Parathyroid adenoma (tissue), 2 donors: ENCODE measurements at regions not wholly inside any gene's neighbourhood (a gene's known extent, or its start where the extent isn't known, plus 50 kb on each side); places are given as distances from the start of the nearest gene placed in this dataset.

Experiments used
- H2AFZ ChIP-seq: fragments of 300-600 bp; sonication (generic); one replicate; pipeline ENCODE4 v1.7.0; 2017; ENCODE audit warnings: antibody characterized with exemption, mild to moderate bottlenecking
- H3K27ac ChIP-seq: fragments of 300-600 bp; sonication (generic); one replicate; pipeline ENCODE4 v1.7.0; 2017
- H3K27me3 ChIP-seq: fragments of 300-600 bp; sonication (generic); one replicate; pipeline ENCODE4 v1.7.0; 2017; ENCODE audit warnings: low read length; ENCODE audit not compliant: control insufficient read depth, insufficient read depth
- H3K36me3 ChIP-seq: fragments of 300-600 bp; sonication (generic); one replicate; pipeline ENCODE4 v1.7.0; 2017; ENCODE audit warnings: low read length; ENCODE audit not compliant: control insufficient read depth, insufficient read depth
- H3K4me1 ChIP-seq: fragments of 300-600 bp; sonication (generic); one replicate; pipeline ENCODE4 v1.7.0; 2017; ENCODE audit warnings: control low read depth
- H3K4me2 ChIP-seq: fragments of 300-600 bp; sonication (generic); one replicate; pipeline ENCODE4 v1.7.0; 2017; ENCODE audit warnings: low read length
- H3K4me3 ChIP-seq: fragments of 300-600 bp; sonication (generic); one replicate; pipeline ENCODE4 v1.7.0; 2017; ENCODE audit warnings: low read depth, low read length
- H3K79me2 ChIP-seq: fragments of 300-600 bp; sonication (generic); one replicate; pipeline ENCODE4 v1.7.0; 2017; ENCODE audit warnings: control low read depth
- H3K9ac ChIP-seq: fragments of 300-600 bp; sonication (generic); one replicate; pipeline ENCODE4 v1.7.0; 2017; ENCODE audit warnings: mild to moderate bottlenecking
- H3K9me3 ChIP-seq: fragments of 300-600 bp; sonication (generic); one replicate; pipeline ENCODE4 v1.7.0; 2017; ENCODE audit warnings: low read length; ENCODE audit not compliant: control insufficient read depth
- TF ChIP-seq, protein P1 (sequence below): fragments of 300-600 bp; sonication (generic); IDR thresholded peaks from one replicate; pipeline ENCODE4 v1.7.0; 2017; ENCODE audit warnings: antibody characterized with exemption, mild to moderate bottlenecking
- donor health status: primary hyperparathyroidism.

DNA sequence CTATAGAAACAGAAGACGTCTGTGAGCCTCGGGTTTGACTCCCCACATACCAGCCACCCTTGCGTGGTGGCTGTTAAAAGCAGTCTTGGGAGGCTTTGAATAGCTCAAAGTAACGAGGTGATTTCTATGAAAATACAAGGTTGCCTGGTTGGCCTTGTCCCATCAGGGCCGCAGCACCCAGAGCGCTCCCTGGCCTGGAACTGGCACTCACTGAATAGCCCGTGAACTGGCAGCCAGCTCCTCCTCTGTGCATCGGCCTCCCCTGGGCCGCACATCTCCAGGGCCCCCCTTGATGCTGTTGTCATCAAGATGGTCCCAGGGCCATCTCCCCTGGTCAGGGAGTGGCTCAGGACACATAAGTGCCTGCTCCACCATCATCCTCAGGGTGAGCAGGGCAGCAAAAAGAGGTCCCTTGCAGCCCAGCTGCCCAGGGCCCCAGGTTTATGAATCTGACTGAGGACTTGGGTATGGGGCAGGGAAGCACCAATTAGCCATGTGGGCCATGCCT lies 144.6 kb upstream of the PPP1R26 start:
- TF ChIP-seq, protein P1, sequence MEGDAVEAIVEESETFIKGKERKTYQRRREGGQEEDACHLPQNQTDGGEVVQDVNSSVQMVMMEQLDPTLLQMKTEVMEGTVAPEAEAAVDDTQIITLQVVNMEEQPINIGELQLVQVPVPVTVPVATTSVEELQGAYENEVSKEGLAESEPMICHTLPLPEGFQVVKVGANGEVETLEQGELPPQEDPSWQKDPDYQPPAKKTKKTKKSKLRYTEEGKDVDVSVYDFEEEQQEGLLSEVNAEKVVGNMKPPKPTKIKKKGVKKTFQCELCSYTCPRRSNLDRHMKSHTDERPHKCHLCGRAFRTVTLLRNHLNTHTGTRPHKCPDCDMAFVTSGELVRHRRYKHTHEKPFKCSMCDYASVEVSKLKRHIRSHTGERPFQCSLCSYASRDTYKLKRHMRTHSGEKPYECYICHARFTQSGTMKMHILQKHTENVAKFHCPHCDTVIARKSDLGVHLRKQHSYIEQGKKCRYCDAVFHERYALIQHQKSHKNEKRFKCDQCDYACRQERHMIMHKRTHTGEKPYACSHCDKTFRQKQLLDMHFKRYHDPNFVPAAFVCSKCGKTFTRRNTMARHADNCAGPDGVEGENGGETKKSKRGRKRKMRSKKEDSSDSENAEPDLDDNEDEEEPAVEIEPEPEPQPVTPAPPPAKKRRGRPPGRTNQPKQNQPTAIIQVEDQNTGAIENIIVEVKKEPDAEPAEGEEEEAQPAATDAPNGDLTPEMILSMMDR, result no peak

DNA sequence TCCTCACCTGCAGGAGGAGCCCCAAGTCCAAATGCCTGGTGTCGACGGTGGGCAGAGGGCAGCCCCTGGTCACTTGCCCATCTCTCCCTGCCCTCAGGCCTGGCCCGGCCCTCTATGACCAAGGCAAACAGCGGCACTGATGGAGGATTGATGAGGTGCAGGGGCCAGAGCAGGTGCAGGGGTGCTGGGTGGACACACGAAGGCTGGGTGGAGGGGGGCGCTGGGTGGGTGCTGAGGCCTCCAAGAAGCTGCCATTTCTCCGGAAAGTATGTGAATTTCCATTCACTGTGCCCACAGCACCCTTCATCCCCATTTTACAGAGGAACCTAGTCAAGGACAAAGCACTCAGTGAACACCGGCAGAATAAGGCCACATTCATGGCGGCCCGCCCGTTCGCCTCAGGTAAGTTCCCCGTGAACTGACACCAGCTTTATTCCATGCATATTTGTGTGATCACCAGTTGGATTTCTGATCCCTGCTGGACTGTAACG lies 143.8 kb upstream of the PPP1R26 start:
- no peaks in the 10 kb centered on the region for H3K27me3 ChIP-seq
- H3K27ac ChIP-seq, result no peak overlapping the region
- no peaks in the 10 kb centered on the region for H3K9me3 ChIP-seq
- H3K36me3 ChIP-seq, result no peaks in the 10 kb centered on the region
- TF ChIP-seq, protein P1, result no peak
- no peak overlapping the region for H3K4me2 ChIP-seq
- no peaks in the 10 kb centered on the region for H3K79me2 ChIP-seq
- no peak overlapping the region for H2AFZ ChIP-seq
- H3K4me1 ChIP-seq, result no peaks in the 10 kb centered on the region
- H3K9ac ChIP-seq, result no peak overlapping the region
- H3K4me3 ChIP-seq, result no peak overlapping the region

More for the DNA sequence above, 144.6 kb upstream of the PPP1R26 start:
- Histone ChIP-seq H2AFZ (no peak overlapping the region), H3K27ac (no peak overlapping the region), H3K9ac (no peak overlapping the region), H3K79me2 (no peaks in the 10 kb centered on the region), H3K9me3 (no peaks in the 10 kb centered on the region), H3K4me1 (no peaks in the 10 kb centered on the region), H3K27me3 (no peaks in the 10 kb centered on the region), H3K4me3 (no peak overlapping the region), H3K4me2 (no peak overlapping the region), H3K36me3 (no peaks in the 10 kb centered on the region)

DNA sequence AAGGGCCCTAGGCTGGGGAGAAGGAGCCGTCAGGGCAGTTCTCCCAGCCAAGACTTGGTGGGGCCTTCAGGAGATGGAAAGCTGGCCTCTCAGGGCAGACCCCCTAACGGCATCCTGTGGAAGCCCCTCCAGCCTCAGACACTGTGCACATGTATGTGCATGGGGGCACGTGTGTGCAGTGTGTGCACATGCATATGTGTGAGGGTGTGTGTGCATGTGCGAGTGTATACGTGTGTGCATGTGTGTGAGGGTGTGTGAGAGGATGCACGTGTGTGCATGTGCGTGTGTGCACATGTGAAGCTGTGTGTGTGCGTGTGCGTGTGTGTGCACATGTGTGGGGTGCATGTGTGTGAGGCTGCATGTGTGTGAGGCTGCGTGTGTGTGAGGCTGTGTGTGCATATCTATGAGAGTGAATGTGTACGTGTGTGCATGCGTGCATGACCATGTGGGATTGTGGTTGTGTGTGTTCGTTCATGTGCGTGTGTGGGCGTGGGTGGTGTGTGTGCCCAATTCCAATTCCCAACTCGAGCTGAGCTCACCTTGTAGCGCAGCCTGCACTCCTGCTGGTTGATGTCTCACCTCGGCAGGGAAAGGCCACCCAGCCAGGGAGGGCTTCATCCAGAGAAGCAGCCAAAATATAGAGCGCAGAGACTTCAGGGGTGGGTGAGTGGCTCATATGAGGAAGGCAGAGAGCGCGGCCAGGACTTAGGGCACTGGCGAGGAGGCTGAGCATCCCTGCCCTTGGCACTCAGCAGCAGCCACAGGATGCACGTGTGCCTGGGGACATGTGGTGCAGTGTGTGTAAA lies 142.7 kb upstream of the PPP1R26 start:
- Histone ChIP-seq H3K4me1 (no peaks in the 10 kb centered on the region), H3K27ac (no peak overlapping the region), H3K4me2 (no peak overlapping the region), H3K9ac (no peak overlapping the region), H3K27me3 (no peaks in the 10 kb centered on the region), H3K4me3 (no peak overlapping the region), H2AFZ (no peak overlapping the region), H3K79me2 (no peaks in the 10 kb centered on the region), H3K9me3 (no peaks in the 10 kb centered on the region), H3K36me3 (no peaks in the 10 kb centered on the region)
- TF ChIP-seq, protein P1, result no peak

- no peaks in the 10 kb centered on the region for H3K4me1 ChIP-seq
- H3K36me3 ChIP-seq, result no peaks in the 10 kb centered on the region
- H3K27ac ChIP-seq, result no peak overlapping the region
- H3K4me2 ChIP-seq, result no peak overlapping the region
- TF ChIP-seq, protein P1, result no peak
- H3K79me2 ChIP-seq, result no peaks in the 10 kb centered on the region
- H3K4me3 ChIP-seq, result no peak overlapping the region
- no peak overlapping the region for H3K9ac ChIP-seq
- H3K9me3 ChIP-seq, result no peaks in the 10 kb centered on the region
- H3K27me3 ChIP-seq, result no peaks in the 10 kb centered on the region
- no peak overlapping the region for H2AFZ ChIP-seq
Observed at GRCh38 chr9:135338546-135338945, 141.0 kb upstream of the PPP1R26 start.
